ENCODE measurements at regions not wholly inside any gene's neighbourhood (a gene's known extent, or its start where the extent isn't known, plus 50 kb on each side); places are given as distances from the start of the nearest gene placed in this dataset.

DNA sequence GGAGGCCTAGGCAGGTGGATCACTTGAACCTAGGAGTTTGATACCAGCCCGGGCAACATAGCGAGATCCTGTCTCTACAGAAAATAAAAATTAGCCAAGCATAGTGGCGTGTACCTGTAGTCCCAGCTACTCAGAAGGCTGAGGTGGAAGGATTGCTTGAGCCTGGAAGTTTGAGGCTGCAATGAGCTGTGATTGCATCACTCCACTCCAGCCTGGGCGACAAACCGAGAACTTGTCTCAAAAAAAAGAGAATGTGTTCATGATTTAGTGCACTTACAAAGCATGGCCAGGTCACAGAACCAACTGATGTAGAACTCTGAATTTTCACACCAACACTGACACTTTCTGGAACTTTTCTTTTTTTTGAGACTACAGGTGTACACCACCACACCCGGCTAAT, 182.7 kb downstream of the ZFP64 start:
- TF ChIP-seq, protein P1, sequence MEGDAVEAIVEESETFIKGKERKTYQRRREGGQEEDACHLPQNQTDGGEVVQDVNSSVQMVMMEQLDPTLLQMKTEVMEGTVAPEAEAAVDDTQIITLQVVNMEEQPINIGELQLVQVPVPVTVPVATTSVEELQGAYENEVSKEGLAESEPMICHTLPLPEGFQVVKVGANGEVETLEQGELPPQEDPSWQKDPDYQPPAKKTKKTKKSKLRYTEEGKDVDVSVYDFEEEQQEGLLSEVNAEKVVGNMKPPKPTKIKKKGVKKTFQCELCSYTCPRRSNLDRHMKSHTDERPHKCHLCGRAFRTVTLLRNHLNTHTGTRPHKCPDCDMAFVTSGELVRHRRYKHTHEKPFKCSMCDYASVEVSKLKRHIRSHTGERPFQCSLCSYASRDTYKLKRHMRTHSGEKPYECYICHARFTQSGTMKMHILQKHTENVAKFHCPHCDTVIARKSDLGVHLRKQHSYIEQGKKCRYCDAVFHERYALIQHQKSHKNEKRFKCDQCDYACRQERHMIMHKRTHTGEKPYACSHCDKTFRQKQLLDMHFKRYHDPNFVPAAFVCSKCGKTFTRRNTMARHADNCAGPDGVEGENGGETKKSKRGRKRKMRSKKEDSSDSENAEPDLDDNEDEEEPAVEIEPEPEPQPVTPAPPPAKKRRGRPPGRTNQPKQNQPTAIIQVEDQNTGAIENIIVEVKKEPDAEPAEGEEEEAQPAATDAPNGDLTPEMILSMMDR (conservative IDR thresholded peaks at IDR 0.05) = no peak
- no peak for TF ChIP-seq ZFX (IDR thresholded peaks at IDR 0.05)

Data from C4-2B (cell line).